WERI-Rb-1 (cell line): ENCODE measurements at regions not wholly inside any gene's neighbourhood (a gene's known extent, or its start where the extent isn't known, plus 50 kb on each side); places are given as distances from the start of the nearest gene placed in this dataset.

Source experiments
- DNase-seq: peaks from one replicate; pipeline ENCODE4 v3.0.0-alpha.2; 2020
- H3K27ac ChIP-seq: fragments of 250-450 bp; sonication (Bioruptor Pico); 2 replicates; pipeline ENCODE4 v1.5.1; 2020; ENCODE audit warnings: mild to moderate bottlenecking, moderate library complexity
- H3K27me3 ChIP-seq: fragments of 250-450 bp; sonication (Bioruptor Pico); 2 replicates; pipeline ENCODE4 v1.5.1; 2021; ENCODE audit warnings: mild to moderate bottlenecking, low read depth, moderate library complexity; ENCODE audit not compliant: insufficient read depth, severe bottlenecking
- H3K36me3 ChIP-seq: fragments of 250-450 bp; sonication (Bioruptor Pico); 2 replicates; pipeline ENCODE4 v1.5.1; 2020; ENCODE audit warnings: mild to moderate bottlenecking, moderate library complexity
- H3K4me3 ChIP-seq: 2 replicates; pipeline ENCODE4 v1.5.1; 2011; ENCODE audit warnings: low read depth, mild to moderate bottlenecking, control low read depth, low read length
- H3K9me3 ChIP-seq: fragments of 250-450 bp; sonication (Bioruptor Pico); 2 replicates; pipeline ENCODE4 v1.5.1; 2021; ENCODE audit warnings: mild to moderate bottlenecking, moderate library complexity; ENCODE audit not compliant: severe bottlenecking
- TF ChIP-seq, protein P1 (sequence below): IDR thresholded peaks from 2 replicates; pipeline ENCODE4 v1.5.1; 2011; ENCODE audit warnings: low read depth, mild to moderate bottlenecking, control low read depth, inconsistent platforms, low read length

DNA sequence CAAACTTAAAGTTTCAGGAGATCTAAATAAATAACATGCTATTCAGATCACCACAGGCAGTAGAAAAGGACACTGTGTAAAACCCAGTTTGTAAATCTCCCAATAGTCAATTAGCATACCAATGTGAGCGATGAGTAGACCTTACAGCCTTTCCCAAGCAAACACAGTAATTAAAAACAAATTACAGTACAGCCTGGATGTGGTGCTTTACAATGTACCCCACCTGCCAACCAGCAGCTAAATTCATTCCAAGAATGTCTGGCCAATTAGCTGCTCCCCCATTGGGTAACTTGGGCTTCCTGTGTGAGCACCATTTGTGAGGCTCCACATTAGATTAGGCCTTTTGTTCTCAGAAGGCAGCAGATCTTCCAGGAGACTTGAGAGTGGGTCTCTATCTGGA is 635.0 kb downstream of the TBL1XR1 start:
- Histone ChIP-seq H3K36me3 (no peaks in the 10 kb centered on the region), H3K27me3 (no peaks in the 10 kb centered on the region), H3K27ac (no peak overlapping the region), H3K9me3 (peaks cover 2% of the 10 kb centered on the region), H3K4me3 (no peak overlapping the region)
- TF ChIP-seq, protein P1, sequence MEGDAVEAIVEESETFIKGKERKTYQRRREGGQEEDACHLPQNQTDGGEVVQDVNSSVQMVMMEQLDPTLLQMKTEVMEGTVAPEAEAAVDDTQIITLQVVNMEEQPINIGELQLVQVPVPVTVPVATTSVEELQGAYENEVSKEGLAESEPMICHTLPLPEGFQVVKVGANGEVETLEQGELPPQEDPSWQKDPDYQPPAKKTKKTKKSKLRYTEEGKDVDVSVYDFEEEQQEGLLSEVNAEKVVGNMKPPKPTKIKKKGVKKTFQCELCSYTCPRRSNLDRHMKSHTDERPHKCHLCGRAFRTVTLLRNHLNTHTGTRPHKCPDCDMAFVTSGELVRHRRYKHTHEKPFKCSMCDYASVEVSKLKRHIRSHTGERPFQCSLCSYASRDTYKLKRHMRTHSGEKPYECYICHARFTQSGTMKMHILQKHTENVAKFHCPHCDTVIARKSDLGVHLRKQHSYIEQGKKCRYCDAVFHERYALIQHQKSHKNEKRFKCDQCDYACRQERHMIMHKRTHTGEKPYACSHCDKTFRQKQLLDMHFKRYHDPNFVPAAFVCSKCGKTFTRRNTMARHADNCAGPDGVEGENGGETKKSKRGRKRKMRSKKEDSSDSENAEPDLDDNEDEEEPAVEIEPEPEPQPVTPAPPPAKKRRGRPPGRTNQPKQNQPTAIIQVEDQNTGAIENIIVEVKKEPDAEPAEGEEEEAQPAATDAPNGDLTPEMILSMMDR: no peak
- no peak for DNase-seq

DNA sequence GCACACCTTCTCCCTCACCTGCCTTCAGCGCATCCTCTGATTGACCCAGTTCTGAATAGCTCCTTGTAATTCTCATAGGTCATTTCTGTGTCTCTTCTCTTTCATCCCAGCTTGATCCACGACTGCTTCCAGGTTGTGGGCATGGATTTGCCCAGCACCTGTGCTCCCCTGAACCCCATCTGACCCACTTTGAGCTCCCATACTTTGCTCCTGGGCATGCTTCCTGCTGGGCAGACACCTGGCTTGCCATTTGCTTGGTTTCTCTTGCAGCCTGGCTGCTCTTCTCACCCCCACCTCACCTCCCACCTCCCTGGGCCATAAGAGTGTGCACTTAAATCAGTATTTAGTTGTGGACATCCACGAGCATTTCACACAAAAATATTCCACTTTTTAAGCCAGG is 635.5 kb downstream of the TBL1XR1 start:
- Histone ChIP-seq H3K36me3 (no peaks in the 10 kb centered on the region), H3K27ac (no peak overlapping the region), H3K9me3 (peaks cover 2% of the 10 kb centered on the region), H3K27me3 (no peaks in the 10 kb centered on the region), H3K4me3 (no peak overlapping the region)
- no peak for DNase-seq
- TF ChIP-seq, protein P1: no peak

DNA sequence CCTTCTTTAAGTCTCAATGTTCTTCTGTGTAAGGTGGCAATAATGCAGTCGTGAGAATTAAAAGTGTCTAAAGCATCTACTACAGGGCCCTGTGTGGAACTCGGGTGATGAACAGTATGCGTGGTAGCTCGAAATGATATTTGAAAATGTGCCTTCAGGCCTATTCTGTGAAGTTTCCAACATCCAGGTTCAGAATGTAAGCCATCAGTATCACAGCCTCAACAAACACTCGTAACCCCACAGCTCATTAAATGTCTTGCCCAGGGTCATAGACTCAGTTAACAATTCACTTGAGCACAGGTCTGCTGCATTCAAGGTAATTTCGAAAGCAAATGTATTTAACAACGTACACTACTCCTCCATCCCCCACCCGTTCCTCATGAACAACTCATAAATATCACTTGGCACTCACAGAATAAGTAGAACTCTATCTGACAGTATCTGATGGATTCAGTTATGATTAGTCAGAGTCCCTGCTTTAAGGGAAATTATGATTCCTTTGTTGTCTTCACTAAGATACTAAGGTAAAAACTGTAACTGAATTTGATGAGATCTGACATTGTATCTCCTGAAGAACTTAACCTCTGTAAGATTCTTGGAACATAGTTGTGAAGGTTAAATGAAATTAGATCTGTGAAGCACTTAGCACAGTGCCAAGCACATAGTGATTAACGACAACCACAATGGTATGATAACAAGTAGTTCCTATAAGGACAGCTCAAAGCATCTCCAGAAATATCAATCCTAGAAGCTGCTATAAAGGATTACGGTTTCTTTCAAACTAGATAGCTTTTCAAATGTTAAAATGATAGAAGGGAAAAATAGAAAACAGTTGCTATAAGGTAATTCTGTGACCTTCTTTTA is 642.3 kb downstream of the TBL1XR1 start:
- H3K9me3 ChIP-seq: no peaks in the 10 kb centered on the region
- H3K36me3 ChIP-seq: no peaks in the 10 kb centered on the region
- H3K27me3 ChIP-seq: no peaks in the 10 kb centered on the region
- TF ChIP-seq, protein P1: no peak
- no peak for DNase-seq
- H3K27ac ChIP-seq: no peak overlapping the region
- no peak overlapping the region for H3K4me3 ChIP-seq

DNA sequence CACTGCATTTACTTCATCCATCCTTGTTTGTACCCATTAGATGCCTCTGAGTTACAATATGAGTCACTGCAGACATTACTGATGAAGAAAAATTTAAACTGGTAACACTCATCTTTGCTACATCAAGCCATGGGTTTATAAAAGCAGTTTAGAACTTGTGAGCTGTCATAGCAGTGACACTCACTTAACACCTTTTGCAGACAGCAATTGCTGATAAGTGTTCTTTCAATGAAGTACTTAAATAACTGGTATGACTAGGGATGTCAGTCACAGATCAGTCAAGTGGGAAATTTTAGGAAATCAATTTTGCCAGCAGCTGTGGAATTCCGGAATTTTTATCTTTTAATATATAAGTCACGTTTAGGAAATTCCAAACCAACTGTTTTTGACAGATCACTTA is 643.0 kb downstream of the TBL1XR1 start:
- Histone ChIP-seq H3K27ac (no peak overlapping the region), H3K4me3 (no peak overlapping the region), H3K9me3 (no peaks in the 10 kb centered on the region), H3K36me3 (no peaks in the 10 kb centered on the region), H3K27me3 (no peaks in the 10 kb centered on the region)
- no peak for DNase-seq
- TF ChIP-seq, protein P1: no peak

DNA sequence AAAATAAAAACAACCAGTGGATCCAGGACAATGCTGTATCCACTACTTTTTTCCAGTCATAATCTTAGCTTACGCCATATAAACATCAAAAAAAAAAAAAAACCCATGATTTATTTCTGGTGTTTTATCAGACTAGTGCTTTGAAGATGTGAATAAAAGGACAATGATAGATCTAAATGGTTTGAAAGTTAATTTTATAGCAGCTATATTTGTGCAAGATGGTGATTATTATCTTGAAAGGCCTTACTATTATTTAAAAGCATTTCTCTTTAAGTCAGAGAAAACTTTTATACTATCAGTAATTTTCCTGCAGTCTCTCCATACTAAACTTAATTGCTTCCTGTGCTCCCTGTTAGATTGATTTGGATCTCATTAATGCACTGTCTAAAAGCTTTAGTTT is 670.3 kb downstream of the TBL1XR1 start:
- TF ChIP-seq, protein P1: no peak
- no peak overlapping the region for H3K27ac ChIP-seq
- H3K9me3 ChIP-seq: no peaks in the 10 kb centered on the region
- H3K4me3 ChIP-seq: no peak overlapping the region
- no peak for DNase-seq
- no peaks in the 10 kb centered on the region for H3K27me3 ChIP-seq
- no peaks in the 10 kb centered on the region for H3K36me3 ChIP-seq

DNA sequence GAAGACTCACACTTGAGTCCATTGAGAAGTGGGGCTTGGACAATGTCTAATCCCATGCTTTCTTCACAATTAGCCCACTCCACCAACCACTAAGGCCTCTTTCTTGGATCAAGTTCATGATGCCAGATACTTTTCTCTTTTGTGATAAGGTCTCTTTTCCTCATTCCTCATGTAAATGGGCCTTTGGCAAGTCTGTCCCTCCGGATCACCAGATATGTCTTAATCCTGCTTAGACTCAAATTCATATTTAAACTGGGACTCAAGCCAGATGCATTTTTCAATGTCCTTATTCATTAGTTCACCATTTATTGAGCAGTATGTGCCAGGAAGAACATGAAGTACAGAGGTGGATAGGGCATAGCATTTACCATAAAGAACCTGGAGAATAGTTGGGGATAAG is 671.1 kb downstream of the TBL1XR1 start:
- Histone ChIP-seq H3K27ac (no peak overlapping the region), H3K27me3 (no peaks in the 10 kb centered on the region), H3K4me3 (no peak overlapping the region), H3K36me3 (no peaks in the 10 kb centered on the region), H3K9me3 (no peaks in the 10 kb centered on the region)
- TF ChIP-seq, protein P1: no peak
- DNase-seq: no peak
